T-cell (primary cell): ENCODE measurements at regions not wholly inside any gene's neighbourhood (a gene's known extent, or its start where the extent isn't known, plus 50 kb on each side); places are given as distances from the start of the nearest gene placed in this dataset.
"Not testable (repeated sequence)": the region's sequence is repeated elsewhere in the genome, so short reads cannot be mapped to it uniquely, and the experiment has no call there.

ENCODE experiments used
- ATAC-seq, 4 experiments: fragments of 200-7000 bp in 3 of 4; fragments of 150-1000 bp in 1 of 4; cut with Tn5 transposase; replicated peaks in 1 of 4; 1 replicate in 3 of 4; 2 replicates in 1 of 4; pipeline ENCODE4 v1.10.0; 2021; ENCODE audit warnings: moderate library complexity in 3 of 4, mild to moderate bottlenecking in 2 of 4, moderate number of reproducible peaks in 1 of 4
- CTCF ChIA-PET, 2 donors: fragments of 300-600 bp; sonication (Branson Sonifier 250); formaldehyde crosslinking; loops; one replicate each; lab custom pipeline; 2022; ENCODE audit warnings: antibody characterized with exemption in 2 of 2; lab: Charles Lee
- POLR2A ChIA-PET, 2 donors: fragments of 300-600 bp; sonication (Branson Sonifier 250); formaldehyde crosslinking; loops; one replicate each; lab custom pipeline; 2022; ENCODE audit warnings: antibody characterized with exemption in 2 of 2; lab: Charles Lee
- DNase-seq, 35 experiments: peaks; one replicate each; pipeline versions ENCODE4 v3.0.0 to v3.0.0-alpha.2; 2013 to 2023
- H3K27ac ChIP-seq: one replicate; pipeline ENCODE4 v1.5.1; 2013; ENCODE audit warnings: low read length
- H3K27me3 ChIP-seq, 2 experiments: replicated peaks in 1 of 2; 1 replicate in 1 of 2; 2 replicates in 1 of 2; pipeline versions ENCODE4 v1.6.1 to v1.7.0; 2013; ENCODE audit warnings: low read length in 1 of 2, mixed read lengths in 1 of 2; ENCODE audit not compliant: control insufficient read depth in 2 of 2, insufficient read depth in 2 of 2; ENCODE audit errors: extremely low read depth in 1 of 2
- H3K36me3 ChIP-seq, 2 donors: 1 replicate in 1 of 2; 2 replicates in 1 of 2; pipeline versions ENCODE4 v1.6.1 to v1.7.0; 2013; ENCODE audit warnings: low read length in 1 of 2; ENCODE audit not compliant: control insufficient read depth in 2 of 2, insufficient read depth in 1 of 2; ENCODE audit errors: extremely low read depth in 1 of 2
- H3K4me1 ChIP-seq, 2 experiments: 1 replicate in 1 of 2; 2 replicates in 1 of 2; pipeline versions ENCODE4 v1.6.1 to v1.7.0; 2013; ENCODE audit warnings: low read length in 2 of 2, mixed read lengths in 1 of 2; ENCODE audit not compliant: insufficient read depth in 2 of 2, control insufficient read depth in 1 of 2; ENCODE audit errors: extremely low read depth in 1 of 2
- H3K4me3 ChIP-seq, 2 donors: 1 replicate in 1 of 2; 2 replicates in 1 of 2; pipeline versions ENCODE4 v1.5.1 to v1.7.0; 2013; ENCODE audit warnings: mild to moderate bottlenecking in 2 of 2, low read length in 1 of 2, moderate library complexity in 1 of 2; ENCODE audit not compliant: control insufficient read depth in 1 of 2; ENCODE audit errors: extremely low read depth in 1 of 2
- H3K9me3 ChIP-seq: 2 replicates; pipeline ENCODE4 v1.7.0; 2013
- H3K27ac Mint-ChIP-seq, 2 donors: one replicate each; pipeline ENCODE4 v1.8.0; 2020 to 2021; ENCODE audit warnings: mild to moderate bottlenecking in 2 of 2, mixed read lengths in 2 of 2
- H3K27me3 Mint-ChIP-seq, 2 donors: one replicate each; pipeline ENCODE4 v1.8.0; 2021 to 2022; ENCODE audit warnings: mixed read lengths in 2 of 2
- H3K36me3 Mint-ChIP-seq: one replicate; pipeline ENCODE4 v1.8.0; 2021; ENCODE audit warnings: mixed read lengths
- H3K4me1 Mint-ChIP-seq, 3 donors: one replicate each; pipeline ENCODE4 v1.8.0; 2020 to 2022; ENCODE audit warnings: mixed read lengths in 3 of 3, mild to moderate bottlenecking in 1 of 3
- H3K4me3 Mint-ChIP-seq, 3 donors: one replicate each; pipeline ENCODE4 v1.8.0; 2020 to 2022; ENCODE audit warnings: mild to moderate bottlenecking in 3 of 3, mixed read lengths in 3 of 3, moderate library complexity in 3 of 3
- H3K9me3 Mint-ChIP-seq, 3 donors: one replicate each; pipeline ENCODE4 v1.8.0; 2020 to 2022; ENCODE audit warnings: mixed read lengths in 3 of 3
- WGBS: methylation state at CpG from one replicate; pipeline ENCODE4 v1.1.5; 2013; ENCODE audit warnings: missing lambda C conversion rate; ENCODE audit not compliant: insufficient coverage; 5-methylcytosine and 5-hydroxymethylcytosine counted together

DNA sequence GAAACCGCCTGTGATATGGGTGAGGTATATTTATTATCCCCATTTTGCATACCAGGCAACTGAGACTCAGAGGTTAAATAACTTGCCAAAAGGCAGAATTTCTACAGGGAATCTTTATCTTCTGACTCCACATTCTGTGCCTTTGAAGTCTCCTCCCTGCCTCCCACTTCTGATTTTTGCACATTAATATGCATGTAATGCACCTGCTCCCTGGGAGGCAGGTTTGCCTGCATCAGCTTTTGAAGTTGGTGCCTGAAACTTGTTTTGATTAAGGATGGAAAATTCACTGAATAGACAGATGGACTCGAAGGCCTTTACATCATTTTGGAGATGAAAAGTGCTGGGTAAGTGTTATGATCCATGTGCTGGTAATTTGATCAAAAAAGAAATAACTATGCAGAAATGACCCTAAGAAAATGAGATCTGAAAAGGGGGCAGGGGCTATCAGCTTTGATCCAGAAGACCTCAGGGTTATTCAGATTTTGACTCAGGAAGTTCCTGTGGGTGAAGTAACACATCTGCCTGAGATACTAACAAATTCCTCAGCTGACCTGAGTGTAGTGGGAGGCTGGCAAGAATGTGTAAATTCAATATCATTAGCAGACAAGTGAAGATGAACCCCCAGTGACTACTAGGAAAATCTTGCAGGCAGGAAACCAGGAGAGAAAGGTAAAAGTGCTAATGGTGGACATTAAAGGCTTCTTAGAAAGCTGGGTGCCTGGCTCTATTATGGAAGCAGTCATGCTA is 167.5 kb upstream of the BOD1L1 start:
- Histone ChIP-seq H3K27ac (no peak overlapping the region), H3K4me1 (no peaks in the 10 kb centered on the region), H3K36me3 (no peaks in the 10 kb centered on the region), H3K9me3 (no peaks in the 10 kb centered on the region), H3K4me3 (no peak overlapping the region), H3K27me3 (no peaks in the 10 kb centered on the region)
- no peaks in the 10 kb centered on the region for H3K36me3 Mint-ChIP-seq
- ChIA-PET CTCF (no interaction called here), POLR2A (no interaction called here)
- peaks cover 0 to 7% (median 6%) of the 10 kb centered on the region in 3 donors for H3K9me3 Mint-ChIP-seq
- WGBS: 40% methylated on average over 1 of the region's 2 CpGs
- DNase-seq: no peak
- no peak for ATAC-seq
- H3K4me3 Mint-ChIP-seq: no peak overlapping the region
- H3K27me3 Mint-ChIP-seq: peaks cover 2 to 3% of the 10 kb centered on the region in 2 donors
- H3K4me1 Mint-ChIP-seq: no peaks in the 10 kb centered on the region
- no peak overlapping the region for H3K27ac Mint-ChIP-seq

GRCh38 chr4:13797061-13797460 is 169.5 kb upstream of the BOD1L1 start:
- DNase-seq (no peak), ATAC-seq (no peak)
- H3K27me3 ChIP-seq: no peaks in the 10 kb centered on the region
- H3K27ac Mint-ChIP-seq: no peak overlapping the region
- H3K27me3 Mint-ChIP-seq: peaks cover 2 to 3% of the 10 kb centered on the region in 2 donors
- H3K27ac ChIP-seq: no peak overlapping the region
- H3K9me3 Mint-ChIP-seq: peaks cover 0 to 7% (median 6%) of the 10 kb centered on the region in 3 donors
- H3K4me3 Mint-ChIP-seq: no peak overlapping the region
- H3K36me3 Mint-ChIP-seq: no peaks in the 10 kb centered on the region
- 61% methylated on average over 3 of the region's 7 CpGs for WGBS
- no peak overlapping the region for H3K4me3 ChIP-seq
- no peaks in the 10 kb centered on the region for H3K36me3 ChIP-seq
- ChIA-PET CTCF (no interaction called here), POLR2A (no interaction called here)
- no peaks in the 10 kb centered on the region for H3K9me3 ChIP-seq
- H3K4me1 Mint-ChIP-seq: no peaks in the 10 kb centered on the region
- no peaks in the 10 kb centered on the region for H3K4me1 ChIP-seq

GRCh38 chr4:13815231-13815630 is 187.7 kb upstream of the BOD1L1 start:
- no CpG with 5 or more reads among the region's 3 CpGs for WGBS
- H3K9me3 ChIP-seq: no peaks in the 10 kb centered on the region
- Mint-ChIP-seq H3K36me3 (no peaks in the 10 kb centered on the region), H3K9me3 (no peaks in the 10 kb centered on the region), H3K4me1 (no peaks in the 10 kb centered on the region), H3K4me3 (no peak overlapping the region), H3K27me3 (no peaks in the 10 kb centered on the region), H3K27ac (no peak overlapping the region)
- ChIA-PET CTCF (no interaction called here), POLR2A (no interaction called here)
- no peak overlapping the region for H3K27ac ChIP-seq
- DNase-seq: no peak
- no peak for ATAC-seq
- H3K36me3 ChIP-seq: no peaks in the 10 kb centered on the region
- no peaks in the 10 kb centered on the region for H3K4me1 ChIP-seq
- H3K27me3 ChIP-seq: no peaks in the 10 kb centered on the region
- no peak overlapping the region for H3K4me3 ChIP-seq

GRCh38 chr4:13816472-13816871 is 188.9 kb upstream of the BOD1L1 start:
- ChIA-PET CTCF (no interaction called here), POLR2A (no interaction called here)
- Histone ChIP-seq H3K27ac (no peak overlapping the region), H3K27me3 (no peaks in the 10 kb centered on the region), H3K36me3 (no peaks in the 10 kb centered on the region), H3K9me3 (no peaks in the 10 kb centered on the region), H3K4me1 (no peaks in the 10 kb centered on the region), H3K4me3 (no peak overlapping the region)
- ATAC-seq: no peak
- DNase-seq: no peak
- Mint-ChIP-seq H3K36me3 (no peaks in the 10 kb centered on the region), H3K4me1 (no peaks in the 10 kb centered on the region), H3K27me3 (no peaks in the 10 kb centered on the region), H3K27ac (no peak overlapping the region), H3K4me3 (no peak overlapping the region), H3K9me3 (no peaks in the 10 kb centered on the region)

DNA sequence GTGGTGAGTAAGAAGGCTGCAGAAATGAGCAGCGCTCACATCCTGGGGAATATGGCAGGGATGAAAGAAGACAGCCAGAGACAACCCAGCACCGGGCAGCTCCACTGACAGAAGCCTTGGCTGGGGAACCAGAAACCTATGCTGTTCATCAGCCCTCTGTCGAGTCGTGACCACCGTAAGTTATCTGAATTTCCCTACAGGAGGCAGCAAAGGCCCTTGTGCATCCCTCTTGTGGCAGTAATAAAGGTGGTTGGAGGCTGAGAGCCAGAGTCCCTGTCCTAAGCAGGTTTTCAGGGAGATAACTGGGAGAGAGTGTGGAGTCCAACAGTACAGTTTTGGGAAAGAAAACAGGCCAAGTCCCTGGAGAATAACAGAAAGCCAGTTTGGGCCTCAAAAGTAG is 194.0 kb upstream of the BOD1L1 start:
- Histone ChIP-seq H3K36me3 (no peaks in the 10 kb centered on the region), H3K9me3 (no peaks in the 10 kb centered on the region), H3K27ac (no peak overlapping the region), H3K27me3 (peaks cover 0 to 2% of the 10 kb centered on the region in 2 experiments), H3K4me3 (no peak overlapping the region), H3K4me1 (no peaks in the 10 kb centered on the region)
- Mint-ChIP-seq H3K4me3 (no peak overlapping the region), H3K9me3 (peaks cover 13 to 22% (median 14%) of the 10 kb centered on the region in 3 donors), H3K27ac (no peak overlapping the region), H3K27me3 (peaks cover 0 to 3% of the 10 kb centered on the region in 2 donors), H3K4me1 (no peaks in the 10 kb centered on the region), H3K36me3 (no peaks in the 10 kb centered on the region)
- CTCF ChIA-PET: interaction anchor here in 1 of 2 donors (1.0 kb wide), 1 partner anchor 10 kb away, joined by 3 read pairs; no protein-coding TSS in a partner anchor
- ATAC-seq (no peak), DNase-seq (no peak)
- POLR2A ChIA-PET: no interaction called here
- WGBS: 92% methylated on average over 2 of the region's 5 CpGs

- H3K9me3 ChIP-seq, ATAC-seq, H3K4me3 Mint-ChIP-seq, H3K36me3 Mint-ChIP-seq, H3K27ac ChIP-seq, H3K27me3 ChIP-seq, H3K27ac Mint-ChIP-seq, DNase-seq, H3K4me1 ChIP-seq, H3K36me3 ChIP-seq, POLR2A ChIA-PET, H3K27me3 Mint-ChIP-seq, CTCF ChIA-PET, H3K4me3 ChIP-seq, H3K4me1 Mint-ChIP-seq: not testable (repeated sequence)
- H3K9me3 Mint-ChIP-seq: peaks cover 13 to 23% (median 14%) of the 10 kb centered on the region in 3 donors
These were observed 198.3 kb upstream of the BOD1L1 start for GRCh38 chr4:13825822-13826221.

GRCh38 chr4:13829457-13829856 is 201.9 kb upstream of the BOD1L1 start:
- Mint-ChIP-seq H3K4me1 (no peaks in the 10 kb centered on the region), H3K9me3 (peaks cover 4 to 9% (median 8%) of the 10 kb centered on the region in 3 donors), H3K36me3 (no peaks in the 10 kb centered on the region), H3K4me3 (no peak overlapping the region), H3K27me3 (peaks cover 0 to 11% of the 10 kb centered on the region in 2 donors), H3K27ac (no peak overlapping the region)
- CTCF ChIA-PET: no interaction called here
- no CpG with 5 or more reads among the region's 3 CpGs for WGBS
- Histone ChIP-seq H3K36me3 (no peaks in the 10 kb centered on the region), H3K4me3 (no peak overlapping the region), H3K27ac (no peak overlapping the region), H3K27me3 (no peaks in the 10 kb centered on the region), H3K4me1 (no peaks in the 10 kb centered on the region), H3K9me3 (no peaks in the 10 kb centered on the region)
- ATAC-seq (no peak), DNase-seq (no peak)
- POLR2A ChIA-PET: no interaction called here
